GM20431 (cell line): ENCODE measurements at regions not wholly inside any gene's neighbourhood (a gene's known extent, or its start where the extent isn't known, plus 50 kb on each side); places are given as distances from the start of the nearest gene placed in this dataset.

Source experiments
- in situ Hi-C: fragments of 300-500 bp; cut with MseI, MboI; formaldehyde crosslinking; loops from one replicate; pipeline ENCODE4 v1.15.0; 2020; ENCODE audit warnings: low sequenced_read_pairs; ENCODE audit not compliant: unreplicated experiment

DNA sequence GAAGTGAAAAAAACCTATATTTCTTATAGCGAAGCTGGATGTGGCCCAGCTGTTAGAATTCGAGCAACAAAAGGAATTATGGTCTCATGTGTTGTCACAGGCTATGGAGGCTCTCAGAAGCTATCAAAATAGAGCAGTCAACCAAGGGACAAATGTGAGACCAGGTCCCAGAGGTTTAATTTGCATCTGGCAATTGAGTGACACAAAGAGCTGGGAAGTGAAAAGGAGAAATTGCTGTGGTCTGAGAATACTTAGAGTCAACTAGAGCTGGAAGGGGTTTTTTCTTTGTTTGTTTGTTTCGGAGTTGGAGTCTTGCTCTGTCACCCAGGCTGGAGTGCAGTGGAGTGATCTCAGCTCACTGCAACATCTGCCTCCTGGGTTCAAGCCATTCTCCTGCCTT lies 61.3 kb upstream of the SMAD3 start:
- in situ Hi-C loops: no loop called here

DNA sequence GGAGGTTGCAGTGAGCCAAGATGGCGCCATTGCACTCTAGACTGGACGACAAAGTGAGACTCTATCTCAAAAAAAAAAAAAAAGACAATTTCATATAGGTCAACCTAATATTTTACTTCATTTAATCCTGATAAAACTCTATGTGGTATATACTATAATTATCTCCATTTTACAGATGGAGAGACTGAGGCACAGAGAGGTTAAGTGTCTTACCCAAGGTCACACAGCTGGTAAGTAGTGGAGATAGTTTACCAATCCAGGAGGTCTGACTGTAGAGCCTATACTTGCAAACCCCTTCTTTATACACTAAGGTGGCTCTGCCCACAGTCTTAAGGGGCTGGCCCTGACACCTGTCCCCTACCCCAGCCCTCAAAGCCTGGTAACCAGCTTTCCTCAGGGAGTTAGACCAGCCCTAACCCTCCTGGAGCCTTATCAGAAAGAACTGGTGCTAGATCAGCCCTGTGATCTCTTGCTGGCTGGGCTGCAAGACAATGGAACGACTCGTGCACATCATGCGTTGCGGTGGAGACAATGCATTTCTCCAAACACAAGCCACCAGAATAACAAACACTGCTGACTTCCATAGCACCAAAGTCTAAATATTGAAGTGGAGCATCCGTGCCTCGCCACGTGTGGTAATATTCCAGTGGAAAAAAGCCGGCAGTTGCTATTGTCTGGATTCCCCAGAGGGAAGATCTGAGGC lies 60.0 kb upstream of the SMAD3 start:
- in situ Hi-C loops: no loop called here

DNA sequence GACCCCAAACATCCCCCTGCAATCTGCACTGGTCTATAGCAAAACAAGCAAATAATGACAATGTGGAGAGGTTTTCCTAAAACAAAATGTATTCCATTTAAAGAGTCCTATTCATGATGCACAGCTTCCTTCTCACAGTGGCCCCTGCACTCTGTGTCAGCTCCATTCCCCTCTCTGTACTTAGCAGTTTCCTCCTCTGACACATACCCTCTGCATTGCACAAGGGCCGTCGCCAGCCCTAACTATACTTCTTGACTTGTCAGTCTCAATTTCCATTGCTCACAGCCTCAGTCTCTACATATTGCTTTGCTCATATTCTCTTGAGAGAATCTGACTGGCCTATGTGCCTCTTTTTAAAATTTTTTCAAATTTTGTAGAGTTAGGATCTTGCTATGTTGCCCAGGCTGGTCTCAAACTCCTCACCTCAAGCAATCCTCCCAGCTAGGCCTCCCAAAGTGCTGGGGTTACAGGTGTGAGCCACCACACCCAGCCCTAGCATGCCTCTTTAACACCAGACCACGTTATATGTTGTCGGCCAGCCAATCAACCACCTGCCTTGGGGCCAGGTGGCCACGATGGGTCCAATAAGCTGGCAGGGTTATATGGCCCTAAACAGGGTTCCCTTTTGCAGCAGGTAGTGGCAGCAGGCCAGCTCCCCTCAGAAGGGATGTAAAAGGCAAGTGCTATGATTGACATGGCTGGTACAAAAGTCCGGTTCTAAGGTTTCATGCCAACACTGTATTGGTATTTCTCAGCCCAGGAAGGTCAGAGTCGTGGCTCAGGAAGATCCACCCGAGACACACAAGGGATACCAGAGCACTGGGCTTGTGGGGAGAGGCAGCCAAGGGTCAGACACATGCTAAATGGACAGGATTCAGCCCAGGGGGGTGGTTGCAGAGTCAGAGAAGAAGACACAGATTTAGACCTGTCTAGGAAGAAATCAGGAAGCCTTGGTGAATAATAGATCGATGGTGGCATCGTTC lies 59.0 kb upstream of the SMAD3 start:
- in situ Hi-C loops: no loop called here

DNA sequence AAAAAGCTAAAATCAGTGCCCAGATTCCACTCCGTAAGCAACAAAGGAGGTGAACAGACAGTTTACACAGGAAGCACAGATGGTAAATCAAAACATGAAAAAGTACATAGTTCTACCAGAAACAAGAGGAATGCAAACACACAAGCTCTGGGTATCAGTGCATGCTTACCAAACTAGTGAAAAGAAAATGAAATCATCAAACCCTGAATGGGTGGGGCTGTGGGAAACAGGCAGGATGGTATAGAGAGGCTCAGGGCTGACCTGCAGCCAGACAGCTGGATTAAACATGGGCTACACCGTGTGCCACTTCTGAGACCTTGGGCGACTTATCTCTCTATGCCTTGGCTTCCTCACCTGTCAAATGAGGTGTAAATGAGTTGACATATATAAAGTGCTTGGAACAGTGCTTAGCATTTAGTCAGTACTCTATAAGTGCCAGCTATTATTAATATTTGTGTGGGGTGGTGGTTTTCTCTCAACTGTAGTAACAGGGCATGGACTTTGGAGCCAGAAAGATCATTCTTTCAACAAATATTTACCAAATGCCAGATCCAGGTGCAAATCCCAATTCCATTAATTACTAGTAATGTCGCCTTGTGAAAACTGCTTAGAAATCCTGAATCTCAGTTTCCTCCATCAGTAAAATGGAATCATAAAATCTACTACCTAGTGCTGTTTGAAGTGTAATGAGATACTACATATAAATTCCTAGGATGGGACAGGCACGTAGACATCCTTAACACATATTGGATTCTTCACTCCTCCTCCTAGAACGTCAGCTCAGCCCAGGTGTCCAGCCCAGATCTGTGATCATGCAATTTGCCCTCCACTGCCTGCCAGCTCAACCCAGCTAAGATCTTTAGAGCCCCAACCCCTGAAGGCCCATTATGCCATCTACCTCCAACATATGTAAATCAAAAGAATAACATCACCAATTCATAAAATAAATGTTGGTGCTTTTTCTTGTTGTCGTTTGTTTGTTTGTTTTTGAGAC lies 55.5 kb upstream of the SMAD3 start:
- in situ Hi-C loops: no loop called here

DNA sequence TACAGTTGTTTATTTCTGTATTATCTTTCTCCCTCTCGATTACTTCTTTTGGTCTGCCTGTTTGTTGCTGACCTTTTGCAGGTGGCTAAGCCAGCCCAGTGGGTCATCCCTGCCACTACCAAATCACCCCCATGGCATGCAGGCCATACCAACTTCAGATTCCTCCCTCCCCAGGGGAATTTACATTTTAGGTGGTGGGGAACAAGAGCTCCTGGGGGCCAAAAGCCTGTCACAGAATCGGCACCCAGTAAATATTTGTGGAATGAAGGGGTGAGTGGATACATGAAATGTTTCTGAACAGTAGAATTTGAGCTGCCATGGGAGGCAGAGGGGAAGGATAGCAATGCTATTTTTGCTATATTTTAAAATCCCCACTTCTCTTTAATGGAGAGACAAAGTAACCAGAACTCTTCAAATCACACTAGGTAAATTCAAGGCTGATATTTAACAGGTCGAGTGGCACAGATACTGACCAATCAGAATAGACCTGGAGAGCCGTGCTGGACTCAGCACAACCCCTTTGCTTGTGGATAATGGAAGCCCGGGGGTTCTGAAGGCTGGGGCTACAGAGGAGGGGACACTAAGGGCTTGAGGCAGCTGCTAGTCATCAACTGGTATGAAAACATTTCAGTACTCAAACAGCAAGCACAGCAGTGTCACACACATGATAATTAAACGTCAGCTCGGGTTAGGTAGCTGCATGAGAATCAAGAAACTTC lies 54.3 kb upstream of the SMAD3 start:
- in situ Hi-C loops: no loop called here

DNA sequence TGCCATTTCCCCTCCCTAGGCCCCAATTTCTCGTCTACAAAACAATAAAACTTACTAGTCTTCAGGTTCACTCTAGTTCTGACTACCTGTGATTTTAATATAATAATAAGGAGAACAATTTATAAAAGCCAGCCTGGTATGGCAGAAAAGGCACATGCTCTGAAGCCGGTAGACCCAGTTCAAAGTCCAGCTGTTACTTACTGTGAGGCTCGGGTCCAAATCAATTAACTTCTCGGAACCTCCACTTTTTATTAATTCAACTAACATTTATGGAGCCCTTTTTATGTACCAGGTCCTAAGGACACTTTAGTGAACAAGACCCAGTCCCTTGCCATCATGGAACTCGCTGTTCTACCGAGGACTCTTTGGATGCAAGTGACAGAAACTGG lies 53.8 kb upstream of the SMAD3 start:
- in situ Hi-C loops: no loop called here

DNA sequence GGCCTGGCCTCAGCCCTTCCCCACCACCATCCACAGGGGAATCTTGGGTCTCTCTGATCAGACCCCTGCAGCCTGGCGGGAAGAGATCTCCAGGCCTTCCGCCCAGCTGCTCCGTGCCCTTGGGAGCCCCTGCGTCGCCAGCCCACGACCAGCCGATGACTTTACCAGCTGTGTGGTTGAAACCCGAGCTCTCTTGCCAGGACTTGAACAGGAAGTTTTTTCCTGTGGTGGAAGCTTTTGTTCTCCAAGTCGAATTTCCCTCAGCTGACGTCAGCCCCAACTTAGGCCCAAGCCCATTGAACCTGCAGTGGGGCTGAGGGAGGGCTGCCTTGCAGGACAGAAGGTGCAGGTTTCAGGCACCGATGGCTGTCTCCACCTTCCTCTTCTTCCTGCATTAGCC lies 51.7 kb upstream of the SMAD3 start:
- in situ Hi-C loops: no loop called here
